ENCODE measurements at regions not wholly inside any gene's neighbourhood (a gene's known extent, or its start where the extent isn't known, plus 50 kb on each side); places are given as distances from the start of the nearest gene placed in this dataset.
A peak's percentile ranks its signal among the peaks of the same experiment; 100 is the strongest.
"Not testable (repeated sequence)": the region's sequence is repeated elsewhere in the genome, so short reads cannot be mapped to it uniquely, and the experiment has no call there.

GRCh38 chr7:73204898-73205297 lies 103.7 kb downstream of the NSUN5 start:
- H2AK5ac ChIP-seq (ENCODE audit: low read depth, low read length); H3K4me1 ChIP-seq (ENCODE audit: control insufficient read depth, insufficient read depth, low read length); H2BK15ac ChIP-seq (ENCODE audit: low read depth, low read length); H4K8ac ChIP-seq (ENCODE audit: low read depth in 2 of 2, low read length in 2 of 2); H3K14ac ChIP-seq (replicated peaks; ENCODE audit: low read depth, low read length); H3K18ac ChIP-seq (ENCODE audit: low read depth, low read length); H2AK9ac ChIP-seq (replicated peaks; ENCODE audit: low read depth, low read length, poor library complexity); H3K79me1 ChIP-seq (ENCODE audit: low read depth in 1 of 2, low read length in 2 of 2); H3K9ac ChIP-seq (ENCODE audit: low read depth, low read length); H3K9me1 ChIP-seq (ENCODE audit: insufficient read depth, low read length); H3K4me3 ChIP-seq (ENCODE audit: insufficient read depth, low read depth, low read length); H3K36me3 ChIP-seq (ENCODE audit: control insufficient read depth, insufficient read depth, low read length); BruUV-seq (replicated peaks); dilution Hi-C loops (cut with HindIII; ENCODE audit: low sequenced_read_pairs, unreplicated experiment); H3K4ac ChIP-seq (ENCODE audit: low read depth, low read length); H4K20me1 ChIP-seq (ENCODE audit: insufficient read depth, low read length); intact Hi-C loops (cut with micrococcal nuclease); H2BK20ac ChIP-seq (ENCODE audit: low read depth, low read length); H4K91ac ChIP-seq (ENCODE audit: insufficient read depth, low read depth, low read length); POLR2A ChIA-PET (ENCODE audit: unreplicated experiment); H3K27me3 ChIP-seq (ENCODE audit: control insufficient read depth, insufficient read depth, low read length); H3K23ac ChIP-seq (ENCODE audit: low read depth, low read length); CTCF ChIA-PET; H2AFZ ChIP-seq (replicated peaks; ENCODE audit: low read length, poor library complexity); H3K9me3 ChIP-seq (ENCODE audit: control insufficient read depth, insufficient read depth, low read length); H3K4me2 ChIP-seq (ENCODE audit: low read depth, low read length); H2BK120ac ChIP-seq (ENCODE audit: low read depth, low read length); H3K56ac ChIP-seq (ENCODE audit: extremely low read depth, insufficient read depth, low read length); in situ Hi-C loops (cut with MboI; ENCODE audit: low sequenced_read_pairs): not testable (repeated sequence)
- H3K27ac ChIP-seq (ENCODE audit: insufficient read depth, low read length): peak overlapping the region; percentile 52; the same call in 1 of the 2 replicates
- peak overlapping the region; percentile 74; the same call in 1 of the 2 replicates for H4K5ac ChIP-seq (ENCODE audit: low read depth, low read length)
- DNase-seq (peak; percentile 87), ATAC-seq (ENCODE audit: low read depth) (peak; percentile 47)
- H2BK5ac ChIP-seq (ENCODE audit: low read depth, low read length, poor library complexity, severe bottlenecking): peak overlapping the region; percentile 62
- no CpG with 5 or more reads among the region's 5 CpGs for WGBS, 2 experiments (ENCODE audit: extremely low coverage in 2 of 2, insufficient read length in 1 of 2)
- TF ChIP-seq NFE2L2 (IDR thresholded peaks at IDR 0.05; ENCODE audit: low read depth, low read length): peak; percentile 23; the same call in 1 of the 2 replicates

- H3K4ac ChIP-seq (ENCODE audit: low read depth, low read length); ATAC-seq (ENCODE audit: low read depth); H3K14ac ChIP-seq (replicated peaks; ENCODE audit: low read depth, low read length); H3K9me1 ChIP-seq (ENCODE audit: insufficient read depth, low read length); H3K4me1 ChIP-seq (ENCODE audit: control insufficient read depth, insufficient read depth, low read length); H3K36me3 ChIP-seq (ENCODE audit: control insufficient read depth, insufficient read depth, low read length); H2BK5ac ChIP-seq (ENCODE audit: low read depth, low read length, poor library complexity, severe bottlenecking); H3K9me3 ChIP-seq (ENCODE audit: control insufficient read depth, insufficient read depth, low read length); intact Hi-C loops (cut with micrococcal nuclease); BruUV-seq (replicated peaks); H4K91ac ChIP-seq (ENCODE audit: insufficient read depth, low read depth, low read length); DNase-seq; H2AK9ac ChIP-seq (replicated peaks; ENCODE audit: low read depth, low read length, poor library complexity); in situ Hi-C loops (cut with MboI; ENCODE audit: low sequenced_read_pairs); CTCF ChIA-PET; H3K23ac ChIP-seq (ENCODE audit: low read depth, low read length); H2BK15ac ChIP-seq (ENCODE audit: low read depth, low read length); H2BK20ac ChIP-seq (ENCODE audit: low read depth, low read length); H3K79me1 ChIP-seq (ENCODE audit: low read depth in 1 of 2, low read length in 2 of 2); H3K18ac ChIP-seq (ENCODE audit: low read depth, low read length); H2AK5ac ChIP-seq (ENCODE audit: low read depth, low read length); H2AFZ ChIP-seq (replicated peaks; ENCODE audit: low read length, poor library complexity); H3K4me2 ChIP-seq (ENCODE audit: low read depth, low read length); dilution Hi-C loops (cut with HindIII; ENCODE audit: low sequenced_read_pairs, unreplicated experiment); H3K9ac ChIP-seq (ENCODE audit: low read depth, low read length); H3K27me3 ChIP-seq (ENCODE audit: control insufficient read depth, insufficient read depth, low read length); H4K5ac ChIP-seq (ENCODE audit: low read depth, low read length); H3K56ac ChIP-seq (ENCODE audit: extremely low read depth, insufficient read depth, low read length); H4K8ac ChIP-seq (ENCODE audit: low read depth in 2 of 2, low read length in 2 of 2); H3K4me3 ChIP-seq (ENCODE audit: insufficient read depth, low read depth, low read length); H4K20me1 ChIP-seq (ENCODE audit: insufficient read depth, low read length); H3K27ac ChIP-seq (ENCODE audit: insufficient read depth, low read length); H2BK120ac ChIP-seq (ENCODE audit: low read depth, low read length); POLR2A ChIA-PET (ENCODE audit: unreplicated experiment): not testable (repeated sequence)
- WGBS, 2 experiments (ENCODE audit: extremely low coverage in 2 of 2, insufficient read length in 1 of 2): no CpG with 5 or more reads among the region's 5 CpGs
These were observed 105.3 kb downstream of the NSUN5 start for GRCh38 chr7:73203312-73203711.

All from IMR-90 (cell line).